HEK293 (cell line): ENCODE measurements at regions not wholly inside any gene's neighbourhood (a gene's known extent, or its start where the extent isn't known, plus 50 kb on each side); places are given as distances from the start of the nearest gene placed in this dataset.

Source experiments
- CTCF ChIA-PET: fragments of 350-600 bp; formaldehyde crosslinking; extraction: SDS; loops from one replicate; lab custom pipeline; 2021; ENCODE audit warnings: antibody characterized with exemption; lab: Yijun Ruan, JAX
- POLR2A ChIA-PET: fragments of 300-600 bp; formaldehyde crosslinking; extraction: SDS; loops from one replicate; lab custom pipeline; 2020; ENCODE audit warnings: antibody characterized with exemption, inconsistent platforms; lab: Yijun Ruan, JAX
- H3K27ac ChIP-seq: fragments of 200-500 bp; sonication (Bioruptor generic); 2 replicates; pipeline ENCODE4 v1.5.1; 2014; ENCODE audit warnings: low read depth, low read length, control low read depth, inconsistent platforms; ENCODE audit errors: extremely low read depth
- H3K36me3 ChIP-seq, 2 experiments: fragments of 200-500 bp in 1 of 2; sonication (Bioruptor generic) in 1 of 2; 1 replicate in 1 of 2; 2 replicates in 1 of 2; pipeline ENCODE4 v1.5.1; 2014 to 2017; ENCODE audit warnings: inconsistent platforms in 2 of 2, low read length in 2 of 2; ENCODE audit not compliant: control insufficient read depth in 2 of 2, insufficient read depth in 1 of 2
- H3K4me1 ChIP-seq: fragments of 200-500 bp; sonication (Bioruptor generic); 2 replicates; pipeline ENCODE4 v1.5.1; 2014; ENCODE audit warnings: mild to moderate bottlenecking, low read length, inconsistent platforms; ENCODE audit not compliant: control insufficient read depth, insufficient read depth
- H3K4me3 ChIP-seq: 2 replicates; pipeline ENCODE4 v1.5.1; 2011; ENCODE audit warnings: low read depth, mild to moderate bottlenecking, control low read depth, low read length, moderate library complexity
- H3K9me3 ChIP-seq: fragments of 200-500 bp; sonication (Bioruptor generic); 2 replicates; pipeline ENCODE4 v1.5.1; 2014; ENCODE audit warnings: low read depth, low read length, inconsistent platforms; ENCODE audit not compliant: control insufficient read depth, insufficient read depth
- GFI1B ChIP-seq: fragments of 450-650 bp; formaldehyde crosslinking; IDR thresholded peaks from 2 replicates; pipeline ENCODE4 v1.5.1; 2016; ENCODE audit warnings: missing biosample characterization, missing genetic modification characterization
- GLIS1 ChIP-seq: fragments of 450-650 bp; formaldehyde crosslinking; IDR thresholded peaks from 2 replicates; pipeline ENCODE4 v1.5.1; 2016; ENCODE audit warnings: missing biosample characterization, missing genetic modification characterization
- KLF16 ChIP-seq: fragments of 450-650 bp; formaldehyde crosslinking; IDR thresholded peaks from 2 replicates; pipeline ENCODE4 v1.5.1; 2017; ENCODE audit warnings: missing biosample characterization, missing genetic modification characterization
- KLF7 ChIP-seq: fragments of 450-650 bp; formaldehyde crosslinking; IDR thresholded peaks from 2 replicates; pipeline ENCODE4 v1.5.1; 2016; ENCODE audit warnings: missing biosample characterization, missing genetic modification characterization, borderline replicate concordance
- OSR2 ChIP-seq: fragments of 450-650 bp; formaldehyde crosslinking; IDR thresholded peaks from 2 replicates; pipeline ENCODE4 v1.5.1; 2016; ENCODE audit warnings: missing biosample characterization, missing genetic modification characterization
- PATZ1 ChIP-seq: fragments of 450-650 bp; formaldehyde crosslinking; IDR thresholded peaks from 2 replicates; pipeline ENCODE4 v1.5.1; 2016; ENCODE audit warnings: missing biosample characterization, missing genetic modification characterization
- SP2 ChIP-seq: fragments of 450-650 bp; formaldehyde crosslinking; IDR thresholded peaks from 2 replicates; pipeline ENCODE4 v1.5.1; 2016; ENCODE audit warnings: missing biosample characterization, missing genetic modification characterization
- WT1 ChIP-seq: fragments of 450-650 bp; formaldehyde crosslinking; IDR thresholded peaks from 2 replicates; pipeline ENCODE4 v1.5.1; 2016; ENCODE audit warnings: missing biosample characterization, missing genetic modification characterization
- ZIC2 ChIP-seq: fragments of 450-650 bp; formaldehyde crosslinking; IDR thresholded peaks from 2 replicates; pipeline ENCODE4 v1.5.1; 2016; ENCODE audit warnings: missing biosample characterization, missing genetic modification characterization
- ZNF10 ChIP-seq: fragments of 450-650 bp; formaldehyde crosslinking; IDR thresholded peaks from 2 replicates; pipeline ENCODE4 v1.5.1; 2017; ENCODE audit warnings: missing biosample characterization, missing genetic modification characterization
- ZNF169 ChIP-seq: fragments of 450-650 bp; formaldehyde crosslinking; IDR thresholded peaks from 2 replicates; pipeline ENCODE4 v1.5.1; 2016; ENCODE audit warnings: missing biosample characterization, missing genetic modification characterization
- ZNF211 ChIP-seq: fragments of 450-650 bp; formaldehyde crosslinking; IDR thresholded peaks from 2 replicates; pipeline ENCODE4 v1.5.1; 2016; ENCODE audit warnings: low read depth, missing biosample characterization, missing genetic modification characterization
- ZNF350 ChIP-seq: fragments of 450-650 bp; formaldehyde crosslinking; IDR thresholded peaks from 2 replicates; pipeline ENCODE4 v1.5.0; 2017; ENCODE audit warnings: missing biosample characterization, mild to moderate bottlenecking, missing genetic modification characterization
- ZNF37A ChIP-seq: fragments of 450-650 bp; IDR thresholded peaks from 2 replicates; pipeline ENCODE4 v1.5.1; 2018; ENCODE audit warnings: missing biosample characterization, missing genetic modification characterization
- ZNF416 ChIP-seq: fragments of 450-650 bp; formaldehyde crosslinking; IDR thresholded peaks from 2 replicates; pipeline ENCODE4 v1.5.1; 2016; ENCODE audit warnings: missing biosample characterization, missing genetic modification characterization
- ZNF488 ChIP-seq: fragments of 450-650 bp; formaldehyde crosslinking; IDR thresholded peaks from 2 replicates; pipeline ENCODE4 v1.5.1; 2016; ENCODE audit warnings: missing biosample characterization, missing genetic modification characterization
- ZNF571 ChIP-seq: fragments of 450-650 bp; formaldehyde crosslinking; IDR thresholded peaks from 2 replicates; pipeline ENCODE4 v1.5.0; 2017; ENCODE audit warnings: missing biosample characterization, missing genetic modification characterization
- ZNF600 ChIP-seq: fragments of 450-650 bp; formaldehyde crosslinking; IDR thresholded peaks from 2 replicates; pipeline ENCODE4 v1.5.1; 2016; ENCODE audit warnings: missing biosample characterization, missing genetic modification characterization
- ZNF629 ChIP-seq: fragments of 450-650 bp; formaldehyde crosslinking; IDR thresholded peaks from 2 replicates; pipeline ENCODE4 v1.5.1; 2017; ENCODE audit warnings: missing biosample characterization, missing genetic modification characterization
- ZNF843 ChIP-seq: fragments of 450-650 bp; formaldehyde crosslinking; IDR thresholded peaks from 2 replicates; pipeline ENCODE4 v1.5.1; 2016; ENCODE audit warnings: missing biosample characterization, missing genetic modification characterization
- ZSCAN23 ChIP-seq: fragments of 450-650 bp; formaldehyde crosslinking; IDR thresholded peaks from 2 replicates; pipeline ENCODE4 v1.5.1; 2016; ENCODE audit warnings: missing biosample characterization, missing genetic modification characterization
- TF ChIP-seq, protein P1 (sequence below): fragments of 450-650 bp; formaldehyde crosslinking; IDR thresholded peaks from 2 replicates; pipeline ENCODE4 v1.5.1; 2016; ENCODE audit warnings: missing biosample characterization, missing genetic modification characterization
- TF ChIP-seq, protein P2 (sequence below): fragments of 450-650 bp; formaldehyde crosslinking; IDR thresholded peaks from 2 replicates; pipeline ENCODE4 v1.5.1; 2016; ENCODE audit warnings: missing biosample characterization, missing genetic modification characterization
- TF ChIP-seq, protein P3 (sequence below): fragments of 450-650 bp; formaldehyde crosslinking; IDR thresholded peaks from 2 replicates; pipeline ENCODE4 v1.5.1; 2016; ENCODE audit warnings: missing biosample characterization, missing genetic modification characterization
- TF ChIP-seq, protein P4 (sequence below): fragments of 450-650 bp; formaldehyde crosslinking; IDR thresholded peaks from 2 replicates; pipeline ENCODE4 v1.5.1; 2017; ENCODE audit warnings: missing biosample characterization, missing genetic modification characterization

GRCh38 chr5:167895899-167896659 is 395.4 kb upstream of the WWC1 start:
- Histone ChIP-seq H3K4me3 (no peak overlapping the region), H3K36me3 (no peaks in the 10 kb centered on the region), H3K9me3 (no peaks in the 10 kb centered on the region), H3K4me1 (no peaks in the 10 kb centered on the region), H3K27ac (no peak overlapping the region)
- no peak for TF ChIP-seq ZNF211 (tag by site-specific recombination)
- TF ChIP-seq ZNF169 (tag by site-specific recombination), result no peak
- TF ChIP-seq, protein P1, sequence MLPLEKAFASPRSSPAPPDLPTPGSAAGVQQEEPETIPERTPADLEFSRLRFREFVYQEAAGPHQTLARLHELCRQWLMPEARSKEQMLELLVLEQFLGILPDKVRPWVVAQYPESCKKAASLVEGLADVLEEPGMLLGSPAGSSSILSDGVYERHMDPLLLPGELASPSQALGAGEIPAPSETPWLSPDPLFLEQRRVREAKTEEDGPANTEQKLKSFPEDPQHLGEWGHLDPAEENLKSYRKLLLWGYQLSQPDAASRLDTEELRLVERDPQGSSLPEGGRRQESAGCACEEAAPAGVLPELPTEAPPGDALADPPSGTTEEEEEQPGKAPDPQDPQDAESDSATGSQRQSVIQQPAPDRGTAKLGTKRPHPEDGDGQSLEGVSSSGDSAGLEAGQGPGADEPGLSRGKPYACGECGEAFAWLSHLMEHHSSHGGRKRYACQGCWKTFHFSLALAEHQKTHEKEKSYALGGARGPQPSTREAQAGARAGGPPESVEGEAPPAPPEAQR (tag by site-specific recombination), result no peak
- no peak for TF ChIP-seq ZNF571 (tag by site-specific recombination)
- TF ChIP-seq, protein P2, sequence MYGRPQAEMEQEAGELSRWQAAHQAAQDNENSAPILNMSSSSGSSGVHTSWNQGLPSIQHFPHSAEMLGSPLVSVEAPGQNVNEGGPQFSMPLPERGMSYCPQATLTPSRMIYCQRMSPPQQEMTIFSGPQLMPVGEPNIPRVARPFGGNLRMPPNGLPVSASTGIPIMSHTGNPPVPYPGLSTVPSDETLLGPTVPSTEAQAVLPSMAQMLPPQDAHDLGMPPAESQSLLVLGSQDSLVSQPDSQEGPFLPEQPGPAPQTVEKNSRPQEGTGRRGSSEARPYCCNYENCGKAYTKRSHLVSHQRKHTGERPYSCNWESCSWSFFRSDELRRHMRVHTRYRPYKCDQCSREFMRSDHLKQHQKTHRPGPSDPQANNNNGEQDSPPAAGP (tag by site-specific recombination), result no peak
- no peak for TF ChIP-seq ZNF843 (tag by site-specific recombination)
- TF ChIP-seq KLF16 (tag by site-specific recombination), result no peak
- no peak for TF ChIP-seq ZNF629
- no peak for TF ChIP-seq ZNF10 (tag by site-specific recombination)
- TF ChIP-seq, protein P3, sequence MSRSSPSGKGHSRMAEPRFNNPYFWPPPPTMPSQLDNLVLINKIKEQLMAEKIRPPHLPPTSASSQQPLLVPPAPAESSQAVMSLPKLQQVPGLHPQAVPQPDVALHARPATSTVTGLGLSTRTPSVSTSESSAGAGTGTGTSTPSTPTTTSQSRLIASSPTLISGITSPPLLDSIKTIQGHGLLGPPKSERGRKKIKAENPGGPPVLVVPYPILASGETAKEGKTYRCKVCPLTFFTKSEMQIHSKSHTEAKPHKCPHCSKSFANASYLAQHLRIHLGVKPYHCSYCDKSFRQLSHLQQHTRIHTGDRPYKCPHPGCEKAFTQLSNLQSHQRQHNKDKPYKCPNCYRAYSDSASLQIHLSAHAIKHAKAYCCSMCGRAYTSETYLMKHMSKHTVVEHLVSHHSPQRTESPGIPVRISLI (tag by site-specific recombination), result no peak
- TF ChIP-seq ZSCAN23 (tag by site-specific recombination), result no peak
- no peak for TF ChIP-seq ZNF600 (tag by site-specific recombination)
- no peak for TF ChIP-seq ZNF350 (tag by site-specific recombination)
- CTCF ChIA-PET, result no interaction called here
- POLR2A ChIA-PET, result no interaction called here

DNA sequence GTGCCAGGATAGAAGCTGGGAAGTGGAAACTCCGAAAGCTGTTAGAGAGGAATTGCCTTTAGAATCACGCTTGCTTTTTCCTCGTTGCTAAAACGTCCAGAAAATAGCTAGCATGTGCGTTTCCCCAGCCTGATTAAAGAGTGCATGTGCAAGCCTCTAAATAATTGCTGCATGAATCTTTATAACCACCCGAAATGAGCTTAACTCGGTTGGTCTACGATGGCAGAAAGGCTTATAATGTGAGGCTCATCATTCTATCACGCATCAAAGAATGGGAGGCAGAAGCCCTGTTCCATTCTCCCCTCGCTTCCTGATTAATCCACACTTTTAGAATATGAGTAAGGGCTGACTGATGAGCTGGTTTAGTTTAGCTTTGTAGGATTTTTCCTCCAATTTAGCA is 394.6 kb upstream of the WWC1 start:
- TF ChIP-seq KLF7 (tag by site-specific recombination) (no peak), ZNF37A (no peak)
- no peak overlapping the region for H3K27ac ChIP-seq
- ChIA-PET CTCF (no interaction called here), POLR2A (no interaction called here)
- no peak overlapping the region for H3K4me3 ChIP-seq
- no peaks in the 10 kb centered on the region for H3K4me1 ChIP-seq
- no peaks in the 10 kb centered on the region for H3K36me3 ChIP-seq
- H3K9me3 ChIP-seq, result no peaks in the 10 kb centered on the region

- Histone ChIP-seq H3K9me3 (no peaks in the 10 kb centered on the region), H3K4me1 (no peaks in the 10 kb centered on the region), H3K4me3 (no peak overlapping the region), H3K36me3 (no peaks in the 10 kb centered on the region), H3K27ac (no peak overlapping the region)
- CTCF ChIA-PET, result interaction anchor here (1.0 kb wide), 1 partner anchor 9 kb away, joined by 3 read pairs; no protein-coding TSS in a partner anchor
- POLR2A ChIA-PET, result interaction anchor here (0.6 kb wide), 1 partner anchor 33 kb away, joined by 3 read pairs; no protein-coding TSS in a partner anchor
- TF ChIP-seq SP2 (tag by site-specific recombination) (no peak), OSR2 (tag by site-specific recombination) (no peak), GLIS1 (tag by site-specific recombination) (no peak), PATZ1 (no peak), GFI1B (no peak), ZNF600 (tag by site-specific recombination) (no peak), ZIC2 (tag by site-specific recombination) (no peak), ZNF416 (tag by site-specific recombination) (no peak), ZNF488 (tag by site-specific recombination) (no peak), WT1 (tag by site-specific recombination) (no peak)
- TF ChIP-seq, protein P4, sequence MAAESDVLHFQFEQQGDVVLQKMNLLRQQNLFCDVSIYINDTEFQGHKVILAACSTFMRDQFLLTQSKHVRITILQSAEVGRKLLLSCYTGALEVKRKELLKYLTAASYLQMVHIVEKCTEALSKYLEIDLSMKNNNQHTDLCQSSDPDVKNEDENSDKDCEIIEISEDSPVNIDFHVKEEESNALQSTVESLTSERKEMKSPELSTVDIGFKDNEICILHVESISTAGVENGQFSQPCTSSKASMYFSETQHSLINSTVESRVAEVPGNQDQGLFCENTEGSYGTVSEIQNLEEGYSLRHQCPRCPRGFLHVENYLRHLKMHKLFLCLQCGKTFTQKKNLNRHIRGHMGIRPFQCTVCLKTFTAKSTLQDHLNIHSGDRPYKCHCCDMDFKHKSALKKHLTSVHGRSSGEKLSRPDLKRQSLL (tag by site-specific recombination), result no peak
Observed at GRCh38 chr5:167897371-167897770, 394.1 kb upstream of the WWC1 start.
